Breast epithelium (tissue), 3 donors: ENCODE measurements at regions not wholly inside any gene's neighbourhood (a gene's known extent, or its start where the extent isn't known, plus 50 kb on each side); places are given as distances from the start of the nearest gene placed in this dataset.

Experiments used
- POLR2AphosphoS5 ChIP-seq, 3 donors: sonication (generic); formaldehyde crosslinking; IDR thresholded peaks; one replicate each; pipeline ENCODE4 v1.6.1; 2017; ENCODE audit warnings: antibody characterized with exemption in 3 of 3
- TF ChIP-seq, protein P1 (sequence below), 3 donors: fragments of 450-650 bp; IDR thresholded peaks; one replicate each; pipeline ENCODE4 v1.5.1; 2016 to 2017; ENCODE audit warnings: antibody characterized with exemption in 3 of 3, mild to moderate bottlenecking in 3 of 3, moderate library complexity in 3 of 3

DNA sequence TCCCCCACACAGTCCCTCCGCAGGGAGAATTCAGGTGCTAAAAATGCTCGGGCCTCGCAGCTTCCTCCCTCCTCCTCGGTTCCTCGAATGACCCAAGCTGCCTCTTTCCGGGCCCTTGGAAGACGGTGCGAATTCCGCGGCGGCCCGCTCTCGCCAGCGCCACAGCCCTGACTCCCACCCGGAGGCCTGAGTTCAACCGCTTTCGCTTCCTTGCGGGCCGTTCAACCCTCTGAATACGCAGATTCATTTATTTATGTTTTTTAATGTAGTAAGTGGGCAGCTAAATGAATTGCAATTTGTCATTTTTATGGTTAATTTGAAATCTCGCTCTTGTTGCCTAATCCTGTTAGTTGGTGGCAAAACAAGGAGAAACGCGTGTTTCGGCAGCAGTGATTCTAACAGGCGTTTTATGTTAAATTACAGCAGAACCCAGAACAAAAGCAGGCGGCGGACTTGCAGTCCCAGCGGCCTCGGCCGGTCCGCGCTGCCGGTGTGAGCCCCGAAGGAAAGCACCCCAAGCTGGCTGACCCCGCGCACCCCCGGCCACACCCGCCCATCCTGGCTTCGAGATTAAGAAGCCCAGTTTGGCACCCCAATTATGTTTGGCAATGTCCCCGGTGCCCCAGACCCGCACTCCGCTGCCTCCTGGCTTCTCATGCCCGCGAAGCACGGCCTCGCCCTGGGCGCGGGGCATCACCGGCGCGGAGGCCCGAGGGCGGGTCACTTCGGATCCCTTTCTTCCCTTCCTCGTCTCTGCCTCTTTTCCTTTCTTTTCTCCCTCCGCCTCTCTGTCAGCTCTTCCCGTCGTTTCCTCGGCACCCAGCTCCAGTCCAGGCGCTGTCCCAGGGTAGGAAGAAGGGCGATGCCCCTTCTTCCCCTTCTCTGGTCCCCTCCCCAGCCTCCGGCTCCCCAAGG is 75.9 kb downstream of the INSIG1 start:
- TF ChIP-seq, protein P1, sequence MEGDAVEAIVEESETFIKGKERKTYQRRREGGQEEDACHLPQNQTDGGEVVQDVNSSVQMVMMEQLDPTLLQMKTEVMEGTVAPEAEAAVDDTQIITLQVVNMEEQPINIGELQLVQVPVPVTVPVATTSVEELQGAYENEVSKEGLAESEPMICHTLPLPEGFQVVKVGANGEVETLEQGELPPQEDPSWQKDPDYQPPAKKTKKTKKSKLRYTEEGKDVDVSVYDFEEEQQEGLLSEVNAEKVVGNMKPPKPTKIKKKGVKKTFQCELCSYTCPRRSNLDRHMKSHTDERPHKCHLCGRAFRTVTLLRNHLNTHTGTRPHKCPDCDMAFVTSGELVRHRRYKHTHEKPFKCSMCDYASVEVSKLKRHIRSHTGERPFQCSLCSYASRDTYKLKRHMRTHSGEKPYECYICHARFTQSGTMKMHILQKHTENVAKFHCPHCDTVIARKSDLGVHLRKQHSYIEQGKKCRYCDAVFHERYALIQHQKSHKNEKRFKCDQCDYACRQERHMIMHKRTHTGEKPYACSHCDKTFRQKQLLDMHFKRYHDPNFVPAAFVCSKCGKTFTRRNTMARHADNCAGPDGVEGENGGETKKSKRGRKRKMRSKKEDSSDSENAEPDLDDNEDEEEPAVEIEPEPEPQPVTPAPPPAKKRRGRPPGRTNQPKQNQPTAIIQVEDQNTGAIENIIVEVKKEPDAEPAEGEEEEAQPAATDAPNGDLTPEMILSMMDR (IDR thresholded peaks at IDR 0.05), result no peak
- TF ChIP-seq POLR2AphosphoS5 (IDR thresholded peaks at IDR 0.05), result no peak
